ENCODE measurements at regions not wholly inside any gene's neighbourhood (a gene's known extent, or its start where the extent isn't known, plus 50 kb on each side); places are given as distances from the start of the nearest gene placed in this dataset.

DNA sequence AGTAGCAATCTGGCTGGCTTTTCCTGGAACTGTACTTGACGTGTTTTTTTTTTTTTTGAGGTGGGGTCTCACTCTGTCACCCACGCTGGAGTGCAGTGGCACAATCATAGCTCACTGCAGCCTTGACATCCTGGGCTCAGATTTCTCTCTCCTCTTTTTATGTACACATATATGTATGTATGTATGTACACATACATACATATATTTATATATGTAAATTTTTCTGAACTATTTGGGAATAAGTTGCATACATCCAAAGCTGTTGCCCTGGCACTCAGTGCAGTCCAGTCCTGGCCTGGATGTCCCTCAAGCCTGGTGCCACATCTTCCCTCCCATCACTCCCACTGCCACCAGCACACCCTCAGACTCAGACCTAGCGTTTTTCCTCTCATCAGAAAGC, 89.0 kb upstream of the SHISA3 start:
- no peak overlapping the region for H3K9ac ChIP-seq
- no peaks in the 10 kb centered on the region for H4K20me1 ChIP-seq (ENCODE audit: low read depth)
- no peaks in the 10 kb centered on the region for H3K79me2 ChIP-seq (ENCODE audit: low read depth)
- H3K4me2 ChIP-seq = no peak overlapping the region
- H3F3A ChIP-seq (ENCODE audit: low read depth) = no peaks in the 10 kb centered on the region
- no peaks in the 10 kb centered on the region for H3K9me3 ChIP-seq (ENCODE audit: low read depth)
- H3K27ac Mint-ChIP-seq = no peak overlapping the region
- no peak overlapping the region for H3K27ac ChIP-seq
- no peaks in the 10 kb centered on the region for H3K36me3 ChIP-seq
- peaks cover 10% of the 10 kb centered on the region for H3K27me3 Mint-ChIP-seq (ENCODE audit: insufficient read depth, low read depth)
- no peak for DNase-seq (ENCODE audit: low spot score)
- no peaks in the 10 kb centered on the region for H3K36me3 Mint-ChIP-seq
- H3K4me3 Mint-ChIP-seq = no peak overlapping the region
- H3K9me3 Mint-ChIP-seq = peaks cover 3% of the 10 kb centered on the region
- no peak overlapping the region for H2AFZ ChIP-seq (replicated peaks)
- no peaks in the 10 kb centered on the region for H3K4me1 Mint-ChIP-seq
- no peak for TF ChIP-seq EZH2phosphoT487 (IDR thresholded peaks at IDR 0.05)
- no peak for TF ChIP-seq EZH2 (IDR thresholded peaks at IDR 0.05)
- TF ChIP-seq, protein P1, sequence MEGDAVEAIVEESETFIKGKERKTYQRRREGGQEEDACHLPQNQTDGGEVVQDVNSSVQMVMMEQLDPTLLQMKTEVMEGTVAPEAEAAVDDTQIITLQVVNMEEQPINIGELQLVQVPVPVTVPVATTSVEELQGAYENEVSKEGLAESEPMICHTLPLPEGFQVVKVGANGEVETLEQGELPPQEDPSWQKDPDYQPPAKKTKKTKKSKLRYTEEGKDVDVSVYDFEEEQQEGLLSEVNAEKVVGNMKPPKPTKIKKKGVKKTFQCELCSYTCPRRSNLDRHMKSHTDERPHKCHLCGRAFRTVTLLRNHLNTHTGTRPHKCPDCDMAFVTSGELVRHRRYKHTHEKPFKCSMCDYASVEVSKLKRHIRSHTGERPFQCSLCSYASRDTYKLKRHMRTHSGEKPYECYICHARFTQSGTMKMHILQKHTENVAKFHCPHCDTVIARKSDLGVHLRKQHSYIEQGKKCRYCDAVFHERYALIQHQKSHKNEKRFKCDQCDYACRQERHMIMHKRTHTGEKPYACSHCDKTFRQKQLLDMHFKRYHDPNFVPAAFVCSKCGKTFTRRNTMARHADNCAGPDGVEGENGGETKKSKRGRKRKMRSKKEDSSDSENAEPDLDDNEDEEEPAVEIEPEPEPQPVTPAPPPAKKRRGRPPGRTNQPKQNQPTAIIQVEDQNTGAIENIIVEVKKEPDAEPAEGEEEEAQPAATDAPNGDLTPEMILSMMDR (IDR thresholded peaks at IDR 0.05) = no peak
- no peaks in the 10 kb centered on the region for H3K4me1 ChIP-seq
- H3K4me3 ChIP-seq = no peak overlapping the region
- H3K27me3 ChIP-seq = no peaks in the 10 kb centered on the region

DNA sequence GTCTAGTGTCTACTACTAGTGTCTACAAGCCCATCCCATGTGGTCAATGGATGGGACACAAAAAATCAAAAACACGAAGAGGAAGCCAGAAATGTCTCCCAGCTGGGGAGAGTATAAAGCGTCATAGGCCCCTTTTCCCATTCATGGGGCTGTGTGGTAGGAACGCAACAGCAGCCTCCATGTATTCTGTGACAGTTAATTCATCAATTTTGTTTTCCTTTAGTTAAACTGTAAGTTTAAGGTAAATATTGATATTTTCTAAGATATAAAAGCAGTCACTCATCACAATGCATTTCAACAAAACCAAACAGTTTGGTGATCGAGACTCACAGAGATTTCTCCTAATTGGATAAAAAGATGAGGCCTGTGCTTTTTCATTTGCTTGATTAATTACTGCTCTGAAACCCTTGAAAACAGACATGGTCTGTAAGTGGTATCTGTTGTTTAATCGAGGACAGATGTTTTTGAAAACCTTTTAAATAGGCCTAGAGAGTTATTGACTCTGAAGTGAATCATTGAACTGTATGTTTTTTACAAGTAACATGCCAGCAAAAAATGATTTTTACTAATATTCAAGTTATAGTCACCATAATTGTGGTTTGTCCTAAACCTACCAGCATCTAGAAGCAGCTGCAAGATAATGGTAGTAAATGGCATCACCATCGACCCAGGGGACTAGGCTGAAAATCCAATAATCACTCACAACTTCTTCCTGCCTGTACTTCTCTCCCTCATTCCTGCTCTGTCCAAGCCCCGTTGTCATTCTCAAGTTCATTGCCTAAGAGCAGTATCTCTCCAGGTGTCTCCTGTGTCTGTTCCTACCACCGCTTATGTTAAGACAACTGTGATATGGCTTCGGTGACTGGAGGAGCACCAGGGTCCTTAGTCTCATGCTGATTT, 87.7 kb upstream of the SHISA3 start:
- H3K4me1 ChIP-seq = no peaks in the 10 kb centered on the region
- H3K9ac ChIP-seq = no peak overlapping the region
- no peak overlapping the region for H2AFZ ChIP-seq (replicated peaks)
- H3K4me3 Mint-ChIP-seq = no peak overlapping the region
- no peaks in the 10 kb centered on the region for H4K20me1 ChIP-seq (ENCODE audit: low read depth)
- no peak overlapping the region for H3K27ac Mint-ChIP-seq
- DNase-seq (ENCODE audit: low spot score) = no peak
- no peaks in the 10 kb centered on the region for H3K4me1 Mint-ChIP-seq
- H3K4me2 ChIP-seq = no peak overlapping the region
- TF ChIP-seq, protein P1 (IDR thresholded peaks at IDR 0.05) = no peak
- TF ChIP-seq EZH2phosphoT487 (IDR thresholded peaks at IDR 0.05) = no peak
- TF ChIP-seq EZH2 (IDR thresholded peaks at IDR 0.05) = no peak
- H3K9me3 Mint-ChIP-seq = peaks cover 12% of the 10 kb centered on the region
- no peak overlapping the region for H3K27ac ChIP-seq
- peaks cover 10% of the 10 kb centered on the region for H3K27me3 Mint-ChIP-seq (ENCODE audit: insufficient read depth, low read depth)
- no peaks in the 10 kb centered on the region for H3K36me3 Mint-ChIP-seq
- H3K36me3 ChIP-seq = no peaks in the 10 kb centered on the region
- H3F3A ChIP-seq (ENCODE audit: low read depth) = no peaks in the 10 kb centered on the region
- H3K79me2 ChIP-seq (ENCODE audit: low read depth) = no peaks in the 10 kb centered on the region
- no peaks in the 10 kb centered on the region for H3K9me3 ChIP-seq (ENCODE audit: low read depth)
- no peaks in the 10 kb centered on the region for H3K27me3 ChIP-seq
- H3K4me3 ChIP-seq = no peak overlapping the region

DNA sequence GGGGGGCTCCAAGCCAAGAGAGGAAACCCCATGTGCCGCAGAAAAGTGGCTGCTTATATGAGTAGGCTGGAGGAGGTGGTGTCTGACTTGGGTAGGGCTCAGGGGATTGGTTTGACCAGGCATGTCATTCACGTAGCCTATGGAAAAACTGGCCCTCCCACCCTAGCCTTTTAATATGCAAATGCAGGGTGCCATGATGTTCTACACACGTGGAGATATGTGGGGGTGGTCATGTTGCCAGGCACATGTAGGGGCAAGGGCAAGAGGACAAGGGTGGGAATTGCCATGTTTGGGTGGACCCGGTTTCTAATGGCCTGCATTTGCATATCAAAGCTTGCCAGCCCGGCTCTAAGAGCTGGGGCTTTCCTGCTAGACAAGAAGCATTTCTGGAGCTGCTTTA, 86.9 kb upstream of the SHISA3 start:
- no peaks in the 10 kb centered on the region for H3K4me1 ChIP-seq
- H3K4me1 Mint-ChIP-seq = no peaks in the 10 kb centered on the region
- no peaks in the 10 kb centered on the region for H3K9me3 ChIP-seq (ENCODE audit: low read depth)
- no peaks in the 10 kb centered on the region for H3K79me2 ChIP-seq (ENCODE audit: low read depth)
- no peak overlapping the region for H3K27ac Mint-ChIP-seq
- H3K4me2 ChIP-seq = no peak overlapping the region
- no peak overlapping the region for H3K4me3 ChIP-seq
- H3K36me3 ChIP-seq = no peaks in the 10 kb centered on the region
- H3K9ac ChIP-seq = no peak overlapping the region
- H3K36me3 Mint-ChIP-seq = no peaks in the 10 kb centered on the region
- TF ChIP-seq EZH2phosphoT487 (IDR thresholded peaks at IDR 0.05) = no peak
- TF ChIP-seq, protein P1 (IDR thresholded peaks at IDR 0.05) = no peak
- no peak for TF ChIP-seq EZH2 (IDR thresholded peaks at IDR 0.05)
- H3K4me3 Mint-ChIP-seq = no peak overlapping the region
- H2AFZ ChIP-seq (replicated peaks) = no peak overlapping the region
- H3K27ac ChIP-seq = no peak overlapping the region
- H4K20me1 ChIP-seq (ENCODE audit: low read depth) = no peaks in the 10 kb centered on the region
- DNase-seq (ENCODE audit: low spot score) = no peak
- peaks cover 10% of the 10 kb centered on the region for H3K27me3 Mint-ChIP-seq (ENCODE audit: insufficient read depth, low read depth)
- H3F3A ChIP-seq (ENCODE audit: low read depth) = no peaks in the 10 kb centered on the region
- peaks cover 12% of the 10 kb centered on the region for H3K9me3 Mint-ChIP-seq
- H3K27me3 ChIP-seq = no peaks in the 10 kb centered on the region

All from neural progenitor cell (in vitro differentiated cells).